GM12864 (cell line): ENCODE measurements at regions not wholly inside any gene's neighbourhood (a gene's known extent, or its start where the extent isn't known, plus 50 kb on each side); places are given as distances from the start of the nearest gene placed in this dataset.

ENCODE experiments used
- DNase-seq: peaks from one replicate; pipeline ENCODE4 v3.0.0-alpha.2; 2011; ENCODE audit warnings: low read depth
- H3K4me3 ChIP-seq: 2 replicates; pipeline ENCODE4 v1.5.1; 2011; ENCODE audit warnings: mild to moderate bottlenecking, low read depth, low read length, control low read depth
- CTCF ChIP-seq: IDR thresholded peaks from 2 replicates; pipeline ENCODE4 v1.5.1; 2011; ENCODE audit warnings: low read depth, mild to moderate bottlenecking, moderate library complexity, low read length, control low read depth, inconsistent platforms; ENCODE audit errors: missing control alignments

DNA sequence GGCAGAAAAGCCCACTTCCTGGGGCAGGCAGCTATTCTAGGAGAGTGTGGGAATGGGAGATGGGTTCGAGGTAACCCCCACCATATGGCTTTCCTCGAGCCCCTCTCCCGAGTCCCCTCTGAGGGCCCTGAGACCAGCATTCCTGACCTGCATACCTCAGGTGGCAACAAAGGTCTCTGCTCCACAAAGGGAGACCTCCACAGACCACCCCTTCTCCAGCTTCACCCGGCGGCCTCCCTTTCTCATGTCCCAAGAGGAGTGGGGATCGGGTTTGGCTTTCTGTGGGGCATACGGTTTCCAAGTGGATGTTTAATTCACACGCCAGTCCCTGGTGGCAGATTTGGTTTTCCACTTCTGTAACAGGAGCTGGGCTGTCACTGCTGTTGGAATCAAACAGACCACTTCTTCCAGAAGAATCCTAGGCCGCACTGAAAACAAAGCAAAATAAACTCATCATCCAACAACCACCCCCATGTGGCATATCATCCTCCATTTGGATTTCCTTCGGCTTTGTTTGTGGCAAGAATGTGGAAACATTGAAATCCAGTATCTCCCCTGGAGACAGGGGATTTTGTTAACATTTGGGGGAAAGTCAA, 83.2 kb downstream of the DLL1 start:
- TF ChIP-seq CTCF: no peak
- no peak overlapping the region for H3K4me3 ChIP-seq
- DNase-seq: no peak

GRCh38 chr6:170206851-170207431, 83.9 kb downstream of the DLL1 start:
- TF ChIP-seq CTCF: no peak
- no peak for DNase-seq
- no peak overlapping the region for H3K4me3 ChIP-seq

- no peak for TF ChIP-seq CTCF
- no peak overlapping the region for H3K4me3 ChIP-seq
- DNase-seq: no peak
Observed at GRCh38 chr6:170206317-170206621, 84.6 kb downstream of the DLL1 start.

- TF ChIP-seq CTCF: no peak
Observed at GRCh38 chr6:170205534-170206316, 85.2 kb downstream of the DLL1 start.

GRCh38 chr6:170205126-170205525, 85.8 kb downstream of the DLL1 start:
- no peak overlapping the region for H3K4me3 ChIP-seq
- no peak for TF ChIP-seq CTCF

More at GRCh38 chr6:170205534-170206316, 85.2 kb downstream of the DLL1 start:
- no peak for DNase-seq
- H3K4me3 ChIP-seq: no peak overlapping the region

GRCh38 chr6:170203212-170203611, 87.7 kb downstream of the DLL1 start:
- no peak for DNase-seq
- no peak overlapping the region for H3K4me3 ChIP-seq
- no peak for TF ChIP-seq CTCF

More at GRCh38 chr6:170205126-170205525, 85.8 kb downstream of the DLL1 start:
- DNase-seq: no peak
